Endothelial cell of umbilical vein (primary cell): ENCODE measurements at regions not wholly inside any gene's neighbourhood (a gene's known extent, or its start where the extent isn't known, plus 50 kb on each side); places are given as distances from the start of the nearest gene placed in this dataset.

Experiments
- EZH2 ChIP-seq: IDR thresholded peaks from 2 replicates; pipeline ENCODE4 v1.6.1; 2012; ENCODE audit warnings: borderline replicate concordance, low read depth, mild to moderate bottlenecking, moderate library complexity, low read length, inconsistent platforms; ENCODE audit not compliant: severe bottlenecking
- FOS ChIP-seq: IDR thresholded peaks from 2 replicates; pipeline ENCODE4 v1.6.1; 2011; ENCODE audit warnings: mild to moderate bottlenecking, low read length, moderate library complexity, borderline replicate concordance; ENCODE audit not compliant: insufficient read depth
- POLR2AphosphoS5 ChIP-seq: IDR thresholded peaks from 2 replicates; pipeline ENCODE4 v1.6.1; 2012; ENCODE audit warnings: low read depth, mild to moderate bottlenecking, control low read depth, low read length, moderate library complexity; ENCODE audit not compliant: insufficient read depth
- TF ChIP-seq, protein P1 (sequence below), 2 donors: IDR thresholded peaks; 1 replicate in 1 of 2; 2 replicates in 1 of 2; pipeline ENCODE4 v1.5.1; 2011; ENCODE audit warnings: low read length in 2 of 2, mild to moderate bottlenecking in 2 of 2, moderate library complexity in 2 of 2, control low read depth in 1 of 2, inconsistent platforms in 1 of 2, low read depth in 1 of 2; ENCODE audit not compliant: insufficient read depth in 1 of 2; ENCODE audit errors: extremely low read depth in 1 of 2

- TF ChIP-seq POLR2AphosphoS5 (no peak), FOS (no peak), EZH2 (no peak)
- TF ChIP-seq, protein P1, sequence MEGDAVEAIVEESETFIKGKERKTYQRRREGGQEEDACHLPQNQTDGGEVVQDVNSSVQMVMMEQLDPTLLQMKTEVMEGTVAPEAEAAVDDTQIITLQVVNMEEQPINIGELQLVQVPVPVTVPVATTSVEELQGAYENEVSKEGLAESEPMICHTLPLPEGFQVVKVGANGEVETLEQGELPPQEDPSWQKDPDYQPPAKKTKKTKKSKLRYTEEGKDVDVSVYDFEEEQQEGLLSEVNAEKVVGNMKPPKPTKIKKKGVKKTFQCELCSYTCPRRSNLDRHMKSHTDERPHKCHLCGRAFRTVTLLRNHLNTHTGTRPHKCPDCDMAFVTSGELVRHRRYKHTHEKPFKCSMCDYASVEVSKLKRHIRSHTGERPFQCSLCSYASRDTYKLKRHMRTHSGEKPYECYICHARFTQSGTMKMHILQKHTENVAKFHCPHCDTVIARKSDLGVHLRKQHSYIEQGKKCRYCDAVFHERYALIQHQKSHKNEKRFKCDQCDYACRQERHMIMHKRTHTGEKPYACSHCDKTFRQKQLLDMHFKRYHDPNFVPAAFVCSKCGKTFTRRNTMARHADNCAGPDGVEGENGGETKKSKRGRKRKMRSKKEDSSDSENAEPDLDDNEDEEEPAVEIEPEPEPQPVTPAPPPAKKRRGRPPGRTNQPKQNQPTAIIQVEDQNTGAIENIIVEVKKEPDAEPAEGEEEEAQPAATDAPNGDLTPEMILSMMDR (IDR thresholded peaks at IDR 0.05; ENCODE audit: extremely low read depth in 1 of 2, insufficient read depth in 1 of 2, low read depth in 1 of 2, low read length in 2 of 2): no peak
Measured at GRCh38 chr1:244165701-244166100, 114.6 kb downstream of the ZBTB18 start.
